Epithelial cell of proximal tubule (primary cell): ENCODE measurements at regions not wholly inside any gene's neighbourhood (a gene's known extent, or its start where the extent isn't known, plus 50 kb on each side); places are given as distances from the start of the nearest gene placed in this dataset.
"Not testable (repeated sequence)": the region's sequence is repeated elsewhere in the genome, so short reads cannot be mapped to it uniquely, and the experiment has no call there.

Experiments used
- DNase-seq: peaks from one replicate; pipeline ENCODE4 v3.0.0-alpha.2; 2011; ENCODE audit warnings: low read depth
- H3K4me3 ChIP-seq: 2 replicates; pipeline ENCODE4 v1.5.1; 2011; ENCODE audit warnings: low read depth, mild to moderate bottlenecking, low read length
- CTCF ChIP-seq: conservative IDR thresholded peaks from 2 replicates; pipeline ENCODE4 v1.5.1; 2012; ENCODE audit warnings: low read depth, mild to moderate bottlenecking, low read length

- no peak for DNase-seq
- TF ChIP-seq CTCF: no peak
- no peak overlapping the region for H3K4me3 ChIP-seq
Observed at GRCh38 chr6:121934451-121934850, 465.0 kb upstream of the HSF2 start.

GRCh38 chr6:121940728-121941127 is 458.7 kb upstream of the HSF2 start:
- DNase-seq: no peak
- TF ChIP-seq CTCF: no peak

GRCh38 chr6:121944354-121944753 is 455.1 kb upstream of the HSF2 start:
- TF ChIP-seq CTCF: no peak
- no peak for DNase-seq
- H3K4me3 ChIP-seq: no peak overlapping the region

More at GRCh38 chr6:121940728-121941127, 458.7 kb upstream of the HSF2 start:
- H3K4me3 ChIP-seq: no peak overlapping the region

GRCh38 chr6:121951123-121951522 is 448.3 kb upstream of the HSF2 start:
- no peak for TF ChIP-seq CTCF
- no peak overlapping the region for H3K4me3 ChIP-seq
- DNase-seq: no peak

GRCh38 chr6:121951918-121952379 is 447.5 kb upstream of the HSF2 start:
- no peak for TF ChIP-seq CTCF
- no peak for DNase-seq

GRCh38 chr6:121955401-121955800 is 444.1 kb upstream of the HSF2 start:
- not testable (repeated sequence) for H3K4me3 ChIP-seq, DNase-seq

More at GRCh38 chr6:121951918-121952379, 447.5 kb upstream of the HSF2 start:
- no peak overlapping the region for H3K4me3 ChIP-seq

GRCh38 chr6:121956782-121957181 is 442.7 kb upstream of the HSF2 start:
- no peak overlapping the region for H3K4me3 ChIP-seq
- no peak for DNase-seq
- TF ChIP-seq CTCF: no peak
